ENCODE measurements at regions not wholly inside any gene's neighbourhood (a gene's known extent, or its start where the extent isn't known, plus 50 kb on each side); places are given as distances from the start of the nearest gene placed in this dataset.

- intact Hi-C loops (cut with DNase I): loop anchor here (10.0 kb wide), 1 partner anchor 260 kb away; no protein-coding TSS in a partner anchor
- H3K9me3 ChIP-seq: no peaks in the 10 kb centered on the region
- H3K4me1 ChIP-seq: peaks cover 16 to 20% of the 10 kb centered on the region in 2 donors
- H3K36me3 ChIP-seq: no peaks in the 10 kb centered on the region
- TF ChIP-seq POLR2A (IDR thresholded peaks at IDR 0.05): no peak
- TF ChIP-seq CTCF (IDR thresholded peaks at IDR 0.05): no peak
- 91 to 92% methylated on average over 13 of the region's 13 CpGs for WGBS, 2 donors
- no peak for DNase-seq
- no peaks in the 10 kb centered on the region for H3K27me3 ChIP-seq
- no peak overlapping the region for H3K27ac ChIP-seq
- no peak overlapping the region for H3K4me3 ChIP-seq (replicated peaks in 1 of 3)
Observed at GRCh38 chr18:23384778-23385736, 68.0 kb upstream of the RIOK3 start.

DNA sequence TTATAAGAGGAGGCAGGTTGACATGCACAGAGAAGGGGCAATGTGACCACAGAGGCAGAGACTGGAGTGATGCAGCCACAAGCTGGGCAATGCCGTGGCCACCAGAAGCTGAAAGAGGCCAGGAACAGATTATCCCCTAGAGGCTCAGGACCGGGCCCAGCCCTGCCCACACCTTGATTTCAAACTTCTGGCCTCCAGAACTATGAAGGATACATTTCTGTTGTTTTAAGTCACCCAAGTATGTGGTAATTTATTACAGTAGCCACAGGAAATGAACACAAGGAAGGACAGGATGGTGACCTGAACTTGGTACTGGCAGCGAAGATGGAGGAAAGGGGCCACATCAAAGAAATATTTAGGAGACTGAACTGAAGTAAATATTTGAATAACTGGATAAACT is 66.8 kb upstream of the RIOK3 start:
- H3K27me3 ChIP-seq: no peaks in the 10 kb centered on the region
- intact Hi-C loops (cut with DNase I): loop anchor here (10.0 kb wide), 1 partner anchor 262 kb away; no protein-coding TSS in a partner anchor
- no peak for DNase-seq
- 76 to 88% methylated on average over 3 of the region's 3 CpGs for WGBS, 2 donors
- H3K27ac ChIP-seq: no peak overlapping the region
- H3K9me3 ChIP-seq: no peaks in the 10 kb centered on the region
- TF ChIP-seq POLR2A (IDR thresholded peaks at IDR 0.05) (no peak), CTCF (IDR thresholded peaks at IDR 0.05) (no peak)
- H3K36me3 ChIP-seq: no peaks in the 10 kb centered on the region
- peaks cover 5 to 9% of the 10 kb centered on the region in 2 donors for H3K4me1 ChIP-seq
- H3K4me3 ChIP-seq (replicated peaks in 1 of 3): no peak overlapping the region

DNA sequence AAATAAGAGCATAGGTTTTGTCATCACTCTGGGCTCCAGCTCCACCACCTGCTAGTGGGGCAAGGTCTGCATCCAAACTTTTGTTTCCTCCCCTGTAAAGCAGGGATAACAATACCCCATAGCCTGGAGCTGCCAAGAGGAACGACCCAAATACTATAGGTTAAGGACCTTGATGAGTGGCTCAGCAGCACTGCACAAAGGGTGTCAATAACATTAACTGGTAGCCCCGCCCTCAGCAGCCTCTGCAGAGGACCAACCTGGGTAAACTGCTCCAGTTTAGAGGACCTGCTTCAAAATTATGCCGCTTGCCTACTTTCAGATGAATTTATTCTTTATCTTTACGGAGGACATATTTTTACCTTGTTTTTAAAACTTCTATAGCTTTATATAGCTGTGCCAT is 65.8 kb upstream of the RIOK3 start:
- H3K36me3 ChIP-seq: no peaks in the 10 kb centered on the region
- WGBS, 2 donors: 77 to 83% methylated on average over 4 of the region's 4 CpGs
- DNase-seq: no peak
- no peaks in the 10 kb centered on the region for H3K9me3 ChIP-seq
- H3K4me3 ChIP-seq (replicated peaks in 1 of 3): no peak overlapping the region
- H3K27me3 ChIP-seq: no peaks in the 10 kb centered on the region
- TF ChIP-seq POLR2A (IDR thresholded peaks at IDR 0.05): no peak
- TF ChIP-seq CTCF (IDR thresholded peaks at IDR 0.05): no peak
- no peak overlapping the region for H3K27ac ChIP-seq
- peaks cover 4 to 5% of the 10 kb centered on the region in 2 donors for H3K4me1 ChIP-seq
- intact Hi-C loops (cut with DNase I): loop anchor here (10.0 kb wide), 1 partner anchor 262 kb away; no protein-coding TSS in a partner anchor

DNA sequence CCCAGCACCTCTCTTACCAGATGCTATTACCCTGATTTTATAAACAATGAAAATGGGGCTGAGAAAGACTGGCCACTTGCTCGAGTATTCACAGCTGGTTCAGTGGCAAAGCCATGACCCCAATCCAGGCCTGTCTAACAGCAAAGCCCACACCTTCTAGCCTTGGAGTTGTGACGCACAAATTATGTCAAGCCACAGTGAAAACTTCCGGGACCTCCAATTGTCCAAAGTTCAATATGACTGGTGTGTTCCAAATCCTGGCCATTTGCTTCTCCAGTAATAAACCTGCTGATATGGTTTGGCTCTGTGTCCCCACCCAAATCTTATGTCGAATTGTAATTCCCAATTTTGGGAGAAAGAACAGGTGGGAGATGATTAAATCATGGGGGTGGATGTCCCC is 64.7 kb upstream of the RIOK3 start:
- TF ChIP-seq POLR2A (IDR thresholded peaks at IDR 0.05) (no peak), CTCF (IDR thresholded peaks at IDR 0.05) (no peak)
- Histone ChIP-seq H3K27ac (no peak overlapping the region), H3K4me3 (replicated peaks in 1 of 3) (no peak overlapping the region), H3K9me3 (no peaks in the 10 kb centered on the region), H3K27me3 (no peaks in the 10 kb centered on the region), H3K36me3 (no peaks in the 10 kb centered on the region), H3K4me1 (peaks cover 4 to 5% of the 10 kb centered on the region in 2 donors)
- intact Hi-C loops (cut with DNase I): loop anchor here (10.0 kb wide), 1 partner anchor 264 kb away; no protein-coding TSS in a partner anchor
- WGBS, 2 donors: 100% methylated on average over 4 of the region's 4 CpGs
- no peak for DNase-seq

DNA sequence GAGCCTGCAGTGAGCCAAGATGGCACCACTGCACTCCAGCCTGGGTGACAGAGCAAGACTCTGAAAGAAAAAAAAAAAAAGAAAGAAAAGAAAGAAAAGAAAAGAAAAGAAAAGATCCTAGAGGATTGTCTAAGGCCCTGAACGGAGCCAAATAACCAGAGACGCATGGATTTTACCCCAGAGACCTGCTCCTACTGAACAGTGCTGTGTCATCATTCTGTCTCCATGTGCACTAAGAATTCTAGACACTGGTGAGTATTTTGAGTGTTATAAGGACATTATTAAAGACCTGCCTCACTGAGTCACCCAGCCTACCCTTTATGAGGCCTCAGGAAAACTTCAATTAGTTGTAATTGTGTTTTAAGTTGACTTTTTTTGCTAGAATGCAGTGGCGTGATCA is 61.9 kb upstream of the RIOK3 start:
- TF ChIP-seq POLR2A (IDR thresholded peaks at IDR 0.05) (no peak), CTCF (IDR thresholded peaks at IDR 0.05) (no peak)
- H3K9me3 ChIP-seq: no peaks in the 10 kb centered on the region
- no peaks in the 10 kb centered on the region for H3K27me3 ChIP-seq
- intact Hi-C loops (cut with DNase I): no loop called here
- H3K27ac ChIP-seq: no peak overlapping the region
- H3K4me3 ChIP-seq (replicated peaks in 1 of 3): no peak overlapping the region
- DNase-seq: no peak
- no peaks in the 10 kb centered on the region for H3K36me3 ChIP-seq
- WGBS, 2 donors: 83 to 89% methylated on average over 3 of the region's 3 CpGs
- H3K4me1 ChIP-seq: peaks cover 4 to 5% of the 10 kb centered on the region in 2 donors
